ENCODE measurements at regions not wholly inside any gene's neighbourhood (a gene's known extent, or its start where the extent isn't known, plus 50 kb on each side); places are given as distances from the start of the nearest gene placed in this dataset.

DNA sequence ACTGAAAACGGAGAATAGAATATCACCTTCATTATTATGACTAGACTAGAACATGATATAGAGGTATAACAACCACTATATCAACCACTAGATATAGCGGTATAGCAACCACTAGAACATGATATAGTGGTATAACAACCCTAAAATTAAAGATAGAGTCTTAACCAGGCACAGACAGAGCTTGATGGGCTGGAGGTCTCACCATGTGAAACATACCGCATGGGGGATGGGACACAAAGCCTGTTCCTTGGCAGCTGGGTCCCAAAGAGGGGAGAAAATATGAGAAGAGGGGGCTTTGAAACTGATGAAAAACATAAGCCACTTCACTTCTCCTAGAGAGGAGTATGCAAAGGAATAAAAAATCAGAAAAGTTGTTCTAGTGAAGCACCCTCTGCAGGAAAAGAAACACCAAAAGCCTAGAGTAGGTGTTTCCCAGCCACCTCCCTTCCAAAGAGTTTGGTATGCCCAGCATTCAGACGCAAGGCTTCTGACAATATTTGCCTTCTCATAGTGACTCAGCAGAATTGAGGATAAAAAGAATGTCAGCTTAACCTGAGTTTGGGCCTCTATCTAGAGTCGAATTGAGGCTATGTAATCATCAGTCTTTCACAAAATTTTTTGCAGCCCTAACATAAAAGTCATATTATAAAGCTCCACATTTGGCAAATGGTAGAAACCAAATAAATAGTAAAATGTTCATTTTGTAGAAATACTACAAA is 316.4 kb downstream of the NOVA1 start:
- TF ChIP-seq, protein P1, sequence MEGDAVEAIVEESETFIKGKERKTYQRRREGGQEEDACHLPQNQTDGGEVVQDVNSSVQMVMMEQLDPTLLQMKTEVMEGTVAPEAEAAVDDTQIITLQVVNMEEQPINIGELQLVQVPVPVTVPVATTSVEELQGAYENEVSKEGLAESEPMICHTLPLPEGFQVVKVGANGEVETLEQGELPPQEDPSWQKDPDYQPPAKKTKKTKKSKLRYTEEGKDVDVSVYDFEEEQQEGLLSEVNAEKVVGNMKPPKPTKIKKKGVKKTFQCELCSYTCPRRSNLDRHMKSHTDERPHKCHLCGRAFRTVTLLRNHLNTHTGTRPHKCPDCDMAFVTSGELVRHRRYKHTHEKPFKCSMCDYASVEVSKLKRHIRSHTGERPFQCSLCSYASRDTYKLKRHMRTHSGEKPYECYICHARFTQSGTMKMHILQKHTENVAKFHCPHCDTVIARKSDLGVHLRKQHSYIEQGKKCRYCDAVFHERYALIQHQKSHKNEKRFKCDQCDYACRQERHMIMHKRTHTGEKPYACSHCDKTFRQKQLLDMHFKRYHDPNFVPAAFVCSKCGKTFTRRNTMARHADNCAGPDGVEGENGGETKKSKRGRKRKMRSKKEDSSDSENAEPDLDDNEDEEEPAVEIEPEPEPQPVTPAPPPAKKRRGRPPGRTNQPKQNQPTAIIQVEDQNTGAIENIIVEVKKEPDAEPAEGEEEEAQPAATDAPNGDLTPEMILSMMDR (IDR thresholded peaks at IDR 0.05), result no peak
- no peak for TF ChIP-seq POLR2A (IDR thresholded peaks at IDR 0.05)
